ENCODE measurements at regions not wholly inside any gene's neighbourhood (a gene's known extent, or its start where the extent isn't known, plus 50 kb on each side); places are given as distances from the start of the nearest gene placed in this dataset.
A peak's percentile ranks its signal among the peaks of the same experiment; 100 is the strongest.

DNA sequence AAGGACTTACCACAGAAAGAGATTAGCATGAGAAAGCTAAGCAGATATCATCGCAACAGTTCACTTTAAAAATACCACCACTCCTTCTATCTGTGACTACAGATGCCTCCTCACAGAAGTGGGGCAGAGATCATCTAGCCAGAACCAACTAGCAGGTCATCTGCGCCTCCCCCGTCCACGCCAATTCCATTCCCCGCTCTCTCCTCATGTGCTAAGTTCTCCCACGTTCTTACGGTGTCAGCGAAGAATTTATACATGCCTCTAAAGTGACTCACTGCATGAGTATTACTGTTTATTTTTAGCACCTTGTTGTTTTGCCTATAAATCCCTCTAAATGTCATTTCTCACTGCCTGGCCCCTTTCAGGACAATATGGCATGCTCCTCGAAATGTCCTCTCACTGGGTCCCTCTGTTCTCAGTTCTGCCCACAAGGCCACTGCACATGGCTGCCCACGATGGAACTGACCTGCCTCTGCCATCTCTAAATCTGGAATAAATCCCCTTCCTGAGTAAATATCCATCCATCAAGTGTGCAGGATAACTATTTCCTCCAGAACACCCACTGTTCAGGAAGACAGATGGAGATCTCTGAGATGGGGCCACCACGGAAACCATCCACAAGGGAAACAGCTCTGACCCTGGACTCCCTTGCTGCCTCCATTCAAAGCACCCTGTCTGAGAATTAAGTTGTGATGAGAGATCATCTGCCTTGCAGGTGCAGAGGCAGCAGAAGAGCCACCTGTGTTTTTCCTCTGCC lies 137.7 kb downstream of the IRS1 start:
- 74% methylated on average over 11 of the region's 11 CpGs for WGBS (ENCODE audit: low lambda C conversion rate)
- H3K36me3 ChIP-seq (replicated peaks in 1 of 2; ENCODE audit: control insufficient read depth in 1 of 2, insufficient read depth in 2 of 2, low read length in 2 of 2): no peaks in the 10 kb centered on the region
- no peak overlapping the region for H3K27ac ChIP-seq (ENCODE audit: extremely low read length, insufficient read depth, low read length)
- no peaks in the 10 kb centered on the region for H3K27me3 ChIP-seq (ENCODE audit: control insufficient read depth in 1 of 2, insufficient read depth in 2 of 2, low read length in 2 of 2)
- no peak for DNase-seq (ENCODE audit: low spot score)
- intact Hi-C loops (cut with micrococcal nuclease; ENCODE audit: unreplicated experiment) (no loop called here), in situ Hi-C loops (cut with HindIII; ENCODE audit: extremely low pct_ligation_motif_present, low pct_unique_long_range_greater_than_20kb) (no loop called here)
- no peak for TF ChIP-seq ISL2 (CRISPR knock-in tag; IDR thresholded peaks at IDR 0.05)
- TF ChIP-seq, protein P1, sequence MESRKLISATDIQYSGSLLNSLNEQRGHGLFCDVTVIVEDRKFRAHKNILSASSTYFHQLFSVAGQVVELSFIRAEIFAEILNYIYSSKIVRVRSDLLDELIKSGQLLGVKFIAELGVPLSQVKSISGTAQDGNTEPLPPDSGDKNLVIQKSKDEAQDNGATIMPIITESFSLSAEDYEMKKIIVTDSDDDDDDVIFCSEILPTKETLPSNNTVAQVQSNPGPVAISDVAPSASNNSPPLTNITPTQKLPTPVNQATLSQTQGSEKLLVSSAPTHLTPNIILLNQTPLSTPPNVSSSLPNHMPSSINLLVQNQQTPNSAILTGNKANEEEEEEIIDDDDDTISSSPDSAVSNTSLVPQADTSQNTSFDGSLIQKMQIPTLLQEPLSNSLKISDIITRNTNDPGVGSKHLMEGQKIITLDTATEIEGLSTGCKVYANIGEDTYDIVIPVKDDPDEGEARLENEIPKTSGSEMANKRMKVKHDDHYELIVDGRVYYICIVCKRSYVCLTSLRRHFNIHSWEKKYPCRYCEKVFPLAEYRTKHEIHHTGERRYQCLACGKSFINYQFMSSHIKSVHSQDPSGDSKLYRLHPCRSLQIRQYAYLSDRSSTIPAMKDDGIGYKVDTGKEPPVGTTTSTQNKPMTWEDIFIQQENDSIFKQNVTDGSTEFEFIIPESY (CRISPR knock-in tag; IDR thresholded peaks at IDR 0.05): peak; percentile 85
- no peak for TF ChIP-seq ZNF354B (CRISPR knock-in tag; IDR thresholded peaks at IDR 0.05)
- TF ChIP-seq, protein P2, sequence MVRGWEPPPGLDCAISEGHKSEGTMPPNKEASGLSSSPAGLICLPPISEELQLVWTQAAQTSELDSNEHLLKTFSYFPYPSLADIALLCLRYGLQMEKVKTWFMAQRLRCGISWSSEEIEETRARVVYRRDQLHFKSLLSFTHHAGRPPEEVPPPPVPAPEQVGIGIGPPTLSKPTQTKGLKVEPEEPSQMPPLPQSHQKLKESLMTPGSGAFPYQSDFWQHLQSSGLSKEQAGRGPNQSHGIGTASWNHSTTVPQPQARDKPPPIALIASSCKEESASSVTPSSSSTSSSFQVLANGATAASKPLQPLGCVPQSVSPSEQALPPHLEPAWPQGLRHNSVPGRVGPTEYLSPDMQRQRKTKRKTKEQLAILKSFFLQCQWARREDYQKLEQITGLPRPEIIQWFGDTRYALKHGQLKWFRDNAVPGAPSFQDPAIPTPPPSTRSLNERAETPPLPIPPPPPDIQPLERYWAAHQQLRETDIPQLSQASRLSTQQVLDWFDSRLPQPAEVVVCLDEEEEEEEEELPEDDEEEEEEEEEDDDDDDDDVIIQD (CRISPR knock-in tag; IDR thresholded peaks at IDR 0.05; ENCODE audit: low read depth): peak; percentile 75; the same call in 1 of the 2 replicates
- TF ChIP-seq, protein P3, sequence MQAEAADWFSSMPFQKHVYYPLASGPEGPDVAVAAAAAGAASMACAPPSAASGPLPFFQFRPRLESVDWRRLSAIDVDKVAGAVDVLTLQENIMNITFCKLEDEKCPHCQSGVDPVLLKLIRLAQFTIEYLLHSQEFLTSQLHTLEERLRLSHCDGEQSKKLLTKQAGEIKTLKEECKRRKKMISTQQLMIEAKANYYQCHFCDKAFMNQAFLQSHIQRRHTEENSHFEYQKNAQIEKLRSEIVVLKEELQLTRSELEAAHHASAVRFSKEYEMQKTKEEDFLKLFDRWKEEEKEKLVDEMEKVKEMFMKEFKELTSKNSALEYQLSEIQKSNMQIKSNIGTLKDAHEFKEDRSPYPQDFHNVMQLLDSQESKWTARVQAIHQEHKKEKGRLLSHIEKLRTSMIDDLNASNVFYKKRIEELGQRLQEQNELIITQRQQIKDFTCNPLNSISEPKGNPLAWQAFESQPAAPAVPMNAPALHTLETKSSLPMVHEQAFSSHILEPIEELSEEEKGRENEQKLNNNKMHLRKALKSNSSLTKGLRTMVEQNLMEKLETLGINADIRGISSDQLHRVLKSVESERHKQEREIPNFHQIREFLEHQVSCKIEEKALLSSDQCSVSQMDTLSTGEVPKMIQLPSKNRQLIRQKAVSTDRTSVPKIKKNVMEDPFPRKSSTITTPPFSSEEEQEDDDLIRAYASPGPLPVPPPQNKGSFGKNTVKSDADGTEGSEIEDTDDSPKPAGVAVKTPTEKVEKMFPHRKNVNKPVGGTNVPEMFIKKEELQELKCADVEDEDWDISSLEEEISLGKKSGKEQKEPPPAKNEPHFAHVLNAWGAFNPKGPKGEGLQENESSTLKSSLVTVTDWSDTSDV (CRISPR knock-in tag; IDR thresholded peaks at IDR 0.05): 0 out of 2 replicates have a peak, but pooled peaks have one; percentile 36
- TF ChIP-seq TBX3 (IDR thresholded peaks at IDR 0.05; ENCODE audit: borderline replicate concordance): 0 out of 2 replicates have a peak, but pooled peaks have one; percentile 44
- TF ChIP-seq, protein P4, sequence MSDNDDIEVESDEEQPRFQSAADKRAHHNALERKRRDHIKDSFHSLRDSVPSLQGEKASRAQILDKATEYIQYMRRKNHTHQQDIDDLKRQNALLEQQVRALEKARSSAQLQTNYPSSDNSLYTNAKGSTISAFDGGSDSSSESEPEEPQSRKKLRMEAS (IDR thresholded peaks at IDR 0.05): peak; percentile 35; the same call in 1 of the 2 replicates
- TF ChIP-seq FOSL2 (CRISPR knock-in tag; IDR thresholded peaks at IDR 0.05): peak; percentile 40; the same call in 1 of the 2 replicates
- no TSS peak for BruUV-seq (replicated peaks)
- H2AFZ ChIP-seq (ENCODE audit: low read length): no peak overlapping the region
- H3K4me2 ChIP-seq (ENCODE audit: low read depth, low read length): no peak overlapping the region
- CTCF ChIA-PET (ENCODE audit: low intra/inter-chr PET ratio, low total read pairs): no interaction called here
- H4K20me1 ChIP-seq (ENCODE audit: insufficient read depth, low read length): no peaks in the 10 kb centered on the region
- FAIRE-seq: no peak
- no peak overlapping the region for H3K4me3 ChIP-seq (replicated peaks in 1 of 3; ENCODE audit: insufficient read depth in 1 of 3, low read depth in 2 of 3, low read length in 3 of 3)
- H3K4me1 ChIP-seq (ENCODE audit: insufficient read depth, low read length): peaks cover 45% of the 10 kb centered on the region
- POLR2A ChIA-PET: no interaction called here
- H3K9me3 ChIP-seq (ENCODE audit: low read length): no peaks in the 10 kb centered on the region
- no peaks in the 10 kb centered on the region for H3K79me2 ChIP-seq (ENCODE audit: insufficient read depth, low read length)
- H3K9ac ChIP-seq (ENCODE audit: insufficient read depth, low read depth, low read length): no peak overlapping the region
- no peak for ATAC-seq
